HG03280 (cell line): ENCODE measurements at regions not wholly inside any gene's neighbourhood (a gene's known extent, or its start where the extent isn't known, plus 50 kb on each side); places are given as distances from the start of the nearest gene placed in this dataset.
A peak's percentile ranks its signal among the peaks of the same experiment; 100 is the strongest.
"Not testable (repeated sequence)": the region's sequence is repeated elsewhere in the genome, so short reads cannot be mapped to it uniquely, and the experiment has no call there.

ENCODE experiments used
- ATAC-seq: cut with Tn5 transposase; IDR thresholded peaks from one replicate; pipeline ENCODE4 v1.9.1; 2021; ENCODE audit warnings: mild to moderate bottlenecking, moderate library complexity; ENCODE audit not compliant: unreplicated experiment

DNA sequence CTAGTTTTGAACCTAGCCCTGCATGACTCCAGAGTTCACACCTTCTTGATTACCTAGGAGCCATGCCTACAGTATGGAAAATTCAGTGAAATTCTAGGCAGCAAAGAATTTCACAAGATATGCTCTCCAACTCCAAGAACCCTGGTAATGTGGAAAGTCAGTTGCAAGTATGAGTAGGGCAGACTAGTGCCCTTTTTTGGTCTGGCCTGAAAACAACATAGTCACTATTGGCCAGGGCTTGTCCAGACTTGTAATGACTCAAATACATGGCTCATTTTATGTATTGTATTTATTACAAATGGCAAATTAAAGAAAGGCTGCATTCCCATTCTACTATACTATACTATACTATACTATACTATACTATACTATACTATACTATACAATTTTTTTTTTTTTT, 160.4 kb downstream of the ESM1 start:
- no peak for ATAC-seq

DNA sequence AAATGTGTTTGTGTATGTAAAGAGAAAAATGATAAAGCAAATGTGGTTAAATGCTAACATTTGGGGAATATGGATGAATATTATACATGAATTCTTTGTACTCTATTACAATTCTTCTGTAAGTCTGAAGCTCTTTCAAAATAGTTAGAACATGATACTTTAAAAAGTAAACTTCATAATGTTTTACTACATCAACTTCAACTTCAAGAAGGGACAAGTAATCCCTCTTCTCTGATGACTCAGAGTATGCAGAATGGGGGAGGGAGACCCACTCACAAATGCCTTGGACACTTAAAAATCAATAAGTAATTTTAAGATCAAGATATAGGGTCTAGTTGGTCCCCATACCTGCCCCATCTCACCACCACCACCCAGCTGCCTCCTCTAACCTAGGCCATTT, 162.4 kb downstream of the ESM1 start:
- ATAC-seq: no peak

DNA sequence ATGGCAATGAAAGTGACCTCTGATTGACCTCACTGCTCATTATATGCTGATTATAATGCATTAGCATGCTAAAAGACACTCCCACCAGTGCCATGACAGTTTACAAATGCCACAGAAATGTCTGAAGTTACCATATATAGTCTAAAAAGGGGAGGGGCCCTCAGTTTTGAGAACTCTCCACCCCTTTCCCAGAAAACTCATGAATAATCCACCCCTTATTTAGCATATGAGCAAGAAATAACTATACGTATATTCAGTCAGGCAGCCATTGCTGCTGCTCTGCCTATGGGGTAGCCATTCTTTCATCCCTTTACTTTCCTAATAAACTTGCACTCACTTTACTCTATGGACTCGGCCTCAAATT, 163.1 kb downstream of the ESM1 start:
- no peak for ATAC-seq

DNA sequence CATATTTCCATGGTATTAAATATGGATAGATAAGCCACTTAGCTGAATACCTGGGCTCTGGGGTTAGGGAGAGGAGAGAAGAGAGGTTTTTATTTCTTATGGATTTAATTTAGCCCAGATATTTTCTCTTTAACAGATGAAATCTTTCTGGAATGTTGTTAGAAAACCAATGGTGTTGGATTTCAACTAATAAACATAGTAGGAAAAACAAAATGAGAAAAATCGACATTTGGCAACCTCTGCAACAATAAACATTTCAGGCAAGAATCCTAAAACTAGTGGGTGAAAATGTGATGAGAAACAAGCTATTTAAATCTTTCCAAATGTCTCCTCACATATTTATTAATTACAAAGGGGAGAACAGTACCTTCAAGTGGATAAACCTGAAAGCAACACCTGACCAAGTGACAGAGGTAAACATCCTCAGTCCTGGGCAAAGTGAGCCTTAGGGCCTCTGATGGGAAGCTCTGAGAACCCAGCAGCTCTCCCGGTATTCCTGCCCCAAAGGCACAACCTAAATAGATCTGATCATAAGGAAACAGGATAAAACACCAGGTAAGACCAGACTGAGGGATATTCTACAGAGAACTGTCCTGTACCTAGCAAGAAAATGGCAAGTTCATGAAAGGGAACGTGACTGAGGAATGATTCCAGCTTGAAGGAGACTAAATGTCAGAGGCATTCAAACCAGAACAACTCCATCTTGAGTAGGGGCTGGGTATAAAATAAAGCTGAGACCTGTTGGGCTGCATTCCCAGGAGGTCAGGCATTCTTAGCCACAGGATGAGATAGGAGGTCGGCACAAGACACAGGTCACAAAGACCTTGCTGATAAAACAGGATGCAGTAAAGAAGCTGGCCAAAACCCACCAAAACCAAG, 163.7 kb downstream of the ESM1 start:
- no peak for ATAC-seq

DNA sequence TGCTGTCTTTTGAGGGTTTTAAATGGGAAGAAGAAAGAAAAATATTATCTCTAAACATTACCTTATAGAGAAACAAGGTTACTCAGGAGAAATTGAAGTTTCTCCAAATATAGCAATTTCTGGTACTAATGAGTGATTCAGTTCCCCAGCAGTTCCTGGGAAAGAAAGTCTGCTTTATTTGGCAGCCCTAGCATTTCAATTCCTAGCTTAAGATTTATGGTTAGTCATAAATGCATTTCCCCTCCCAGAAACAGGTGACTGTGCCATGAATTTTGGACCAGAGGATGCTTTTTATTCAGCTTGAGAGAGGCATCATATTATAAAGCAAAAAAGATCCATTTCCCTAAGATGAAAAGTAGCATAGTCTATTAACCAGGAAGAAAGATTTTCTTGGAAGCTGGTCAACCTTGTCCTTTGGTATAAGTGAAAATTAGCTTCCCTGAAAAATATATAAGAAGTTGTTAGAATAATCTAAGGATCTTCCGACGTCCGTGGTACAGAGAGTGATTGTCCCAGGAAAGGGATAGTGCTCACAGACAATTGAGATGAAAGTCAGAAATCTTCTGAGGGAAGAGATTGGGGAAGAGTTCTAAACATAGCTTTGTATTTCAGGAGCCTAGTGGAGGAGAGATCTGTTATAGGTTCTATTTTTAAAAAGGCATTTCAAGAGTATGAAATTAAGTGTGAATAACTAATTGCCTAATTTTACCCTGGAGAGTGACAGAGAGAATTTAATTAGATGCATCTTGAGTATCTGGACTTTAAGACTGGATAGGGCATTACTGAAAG, 164.9 kb downstream of the ESM1 start:
- no peak for ATAC-seq

DNA sequence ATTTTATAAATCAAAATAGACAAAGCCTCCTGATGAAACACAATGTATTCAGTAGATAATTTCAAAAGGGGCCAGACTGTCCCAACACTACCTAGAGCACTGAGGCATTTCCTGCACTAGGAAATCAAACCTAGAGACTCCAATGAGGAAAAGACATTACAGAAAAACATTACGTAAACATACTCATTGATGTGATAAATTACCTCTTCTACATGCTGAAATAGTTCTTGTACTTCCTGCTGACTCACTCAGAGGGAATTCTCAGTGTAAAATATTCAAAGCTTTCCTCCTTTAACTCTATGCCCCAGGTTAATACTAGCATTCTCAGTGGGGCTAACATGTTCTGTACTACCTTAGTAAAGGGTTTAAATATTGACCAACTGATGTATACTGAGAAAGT, 178.0 kb downstream of the ESM1 start:
- no peak for ATAC-seq

DNA sequence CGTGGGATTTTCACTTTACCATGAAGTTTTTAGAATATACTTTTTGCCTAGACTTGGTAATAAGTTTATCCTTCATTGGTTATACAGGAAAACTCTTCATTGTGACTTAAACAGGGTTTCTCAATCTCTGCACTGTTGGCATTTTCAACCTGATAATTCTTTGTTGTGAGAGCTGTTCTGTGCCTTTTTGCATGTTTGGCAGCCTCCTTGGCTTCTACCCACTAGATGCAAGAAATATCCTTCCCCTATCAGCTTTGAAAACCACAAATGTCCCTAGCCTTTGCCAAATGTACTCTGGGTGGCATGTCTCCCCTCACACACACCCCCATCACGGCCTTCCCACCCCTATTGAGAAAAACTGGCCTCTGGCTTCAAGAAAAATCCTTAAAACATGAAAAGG, 180.9 kb downstream of the ESM1 start:
- no peak for ATAC-seq

DNA sequence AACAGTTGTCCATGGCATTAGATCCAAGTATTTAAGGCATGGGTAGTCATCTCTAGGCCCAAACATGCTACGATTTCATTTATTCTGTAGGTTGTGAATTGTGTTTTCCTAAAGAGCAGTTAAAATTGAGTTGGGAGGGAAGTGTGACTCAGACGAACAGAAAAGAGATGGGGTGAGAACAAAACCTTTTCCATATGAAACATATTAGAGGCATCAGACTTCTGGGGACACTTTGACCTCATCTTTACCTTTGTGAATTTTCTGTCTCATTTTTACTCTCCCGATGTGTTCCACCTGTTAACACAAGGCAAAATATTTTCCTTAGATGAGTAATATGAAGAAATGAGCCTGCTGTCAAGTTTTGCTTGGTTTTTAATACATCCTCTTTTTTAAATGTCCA, 181.3 kb downstream of the ESM1 start:
- no peak for ATAC-seq

DNA sequence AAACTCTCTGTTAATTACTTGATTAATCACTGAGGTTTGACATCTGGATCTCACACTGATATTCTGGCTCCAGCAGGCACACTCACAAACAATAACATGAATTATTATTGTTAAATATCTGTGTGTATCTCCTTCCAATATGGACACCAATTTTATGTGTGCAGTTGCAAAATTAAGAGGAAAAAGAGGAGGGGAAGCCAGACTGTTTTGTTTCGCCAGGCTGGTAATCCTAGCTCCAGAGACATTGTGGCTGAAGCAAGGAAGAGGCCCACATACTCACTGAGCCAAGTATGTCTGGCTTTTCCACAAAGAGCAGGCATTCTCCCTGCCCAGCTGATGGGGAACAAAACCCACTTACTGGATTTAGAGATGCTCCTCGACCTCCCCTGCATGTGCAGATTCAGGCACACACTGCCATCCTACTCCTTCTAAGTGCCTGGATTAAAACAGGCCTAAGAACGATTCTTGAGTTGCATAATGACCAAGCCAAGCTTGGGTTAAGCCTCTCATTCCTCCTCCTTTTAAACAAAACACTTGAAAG, 181.9 kb downstream of the ESM1 start:
- no peak for ATAC-seq

DNA sequence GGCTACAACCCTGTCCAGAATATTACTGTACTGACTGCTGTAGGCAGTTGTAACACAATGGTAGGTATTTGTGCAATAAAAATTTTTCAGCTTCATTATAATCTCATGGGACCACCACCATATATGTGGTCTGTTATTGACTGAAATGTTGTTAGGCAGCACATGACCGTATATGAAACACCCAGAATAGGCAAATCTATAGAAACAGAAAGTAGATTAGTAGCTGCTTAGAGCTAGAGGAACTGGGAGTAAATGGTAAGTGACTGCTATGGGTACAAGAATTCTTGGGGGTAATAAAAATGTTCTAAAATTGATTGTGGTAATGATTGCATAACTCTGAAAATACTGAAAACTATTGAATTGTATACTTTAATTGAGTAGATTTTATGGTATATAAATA, 185.7 kb downstream of the ESM1 start:
- ATAC-seq: no peak

DNA sequence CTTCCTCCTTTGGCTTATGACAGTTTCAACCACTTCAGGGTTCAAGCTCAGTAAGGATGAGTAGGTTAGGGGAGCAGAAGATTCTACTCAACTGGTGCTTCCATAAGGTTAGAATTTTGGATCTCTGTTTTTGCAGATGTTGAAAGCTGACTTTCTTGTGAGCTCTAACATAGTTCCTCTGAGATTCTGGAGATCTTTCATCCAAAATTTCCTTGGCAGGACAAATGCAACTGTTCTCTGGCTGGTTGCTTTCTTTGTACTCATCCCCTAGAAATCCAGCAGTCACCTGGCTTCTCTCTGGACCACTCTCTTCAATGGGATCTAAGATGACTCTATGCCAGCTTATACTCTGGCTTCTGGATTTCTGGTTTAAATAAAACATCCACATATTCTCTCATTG, 189.6 kb downstream of the ESM1 start:
- ATAC-seq: no peak

DNA sequence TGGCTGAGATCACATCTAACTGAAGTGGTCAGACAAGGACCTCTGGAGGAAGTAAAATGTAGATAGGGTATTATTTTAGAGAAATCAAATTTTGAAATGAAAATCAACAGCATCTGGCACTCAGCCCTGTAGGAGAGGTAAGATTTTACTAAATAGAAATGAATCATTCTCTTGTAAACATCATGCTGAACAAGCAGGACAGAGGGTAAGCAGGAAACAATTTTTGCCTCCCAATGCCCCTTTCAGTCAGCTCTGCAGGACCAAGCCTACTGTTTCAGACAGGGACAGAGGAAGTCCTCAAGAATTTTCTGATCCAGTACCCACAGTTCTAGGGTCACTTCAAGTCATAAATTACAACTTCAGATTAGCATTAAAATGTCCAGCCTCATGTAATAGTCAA, 190.1 kb downstream of the ESM1 start:
- ATAC-seq: no peak

DNA sequence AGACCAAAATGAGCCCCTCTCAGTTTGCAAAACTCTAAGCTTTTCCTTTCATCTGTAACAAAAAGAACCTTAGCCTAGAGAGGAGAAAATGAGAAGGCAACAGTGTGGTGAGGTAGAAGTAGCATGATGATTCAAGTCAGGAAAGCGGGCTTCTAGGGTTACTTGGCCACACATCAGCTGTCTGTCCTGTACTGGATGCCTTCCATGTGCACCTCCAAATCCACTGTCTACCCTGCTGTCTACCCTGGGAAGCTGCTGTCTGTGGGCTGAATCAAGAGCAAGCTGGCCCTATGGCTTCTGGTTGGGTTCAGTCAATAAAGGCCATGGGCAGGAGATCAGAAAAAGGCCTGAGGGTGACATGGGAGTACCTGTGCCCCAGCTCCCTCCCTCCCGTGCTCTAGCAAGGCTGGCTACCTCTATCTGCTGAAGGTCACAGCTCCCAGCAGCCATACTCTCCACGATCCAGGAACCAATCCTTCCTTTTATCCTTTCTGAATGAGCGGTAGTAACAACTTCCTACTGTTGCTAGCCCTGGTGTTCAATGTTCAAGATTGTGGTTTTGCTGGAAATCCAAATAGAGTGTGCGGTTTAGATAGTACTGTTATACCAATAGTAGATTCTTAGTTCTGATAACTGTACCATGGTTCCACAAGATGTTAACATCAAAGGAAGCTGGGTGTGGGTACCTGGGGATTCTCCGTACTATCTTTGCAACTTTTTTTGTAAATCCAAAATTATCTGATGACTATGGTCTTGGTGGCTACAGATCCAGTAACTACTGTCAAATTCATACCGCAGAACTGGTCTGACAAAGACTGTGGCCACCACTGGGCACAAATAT, 191.0 kb downstream of the ESM1 start:
- no peak for ATAC-seq

DNA sequence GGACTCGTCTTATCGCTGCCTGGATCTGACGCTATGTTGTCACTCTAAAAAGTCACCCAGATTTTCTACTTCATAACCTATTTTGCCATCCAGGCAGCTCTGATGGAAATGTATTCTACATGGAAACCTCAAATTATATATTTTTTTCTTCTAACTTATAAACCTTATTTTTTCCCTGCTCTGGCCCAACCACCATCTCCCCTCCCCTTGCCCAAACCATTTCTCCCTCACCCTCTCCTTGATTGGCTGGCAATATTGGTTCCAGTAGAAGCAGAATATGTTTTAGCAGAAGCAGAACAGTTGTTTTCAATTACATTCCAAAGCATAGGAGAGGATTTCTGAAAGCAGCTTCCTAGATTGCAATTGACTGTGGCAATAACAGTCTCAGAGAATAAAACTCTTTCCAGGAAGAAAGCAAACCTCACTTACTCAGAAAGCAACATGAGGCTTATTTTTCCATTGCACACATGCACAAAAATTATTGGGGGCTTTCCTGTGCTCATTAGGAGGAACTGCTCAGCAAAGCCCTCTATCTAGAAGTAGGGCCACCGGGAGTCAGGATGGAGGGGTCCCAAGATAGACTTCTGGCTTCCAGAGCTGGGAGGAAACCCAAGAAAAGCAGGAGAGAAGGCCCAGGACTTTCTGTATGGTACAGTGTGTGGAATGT, 191.8 kb downstream of the ESM1 start:
- ATAC-seq: no peak

DNA sequence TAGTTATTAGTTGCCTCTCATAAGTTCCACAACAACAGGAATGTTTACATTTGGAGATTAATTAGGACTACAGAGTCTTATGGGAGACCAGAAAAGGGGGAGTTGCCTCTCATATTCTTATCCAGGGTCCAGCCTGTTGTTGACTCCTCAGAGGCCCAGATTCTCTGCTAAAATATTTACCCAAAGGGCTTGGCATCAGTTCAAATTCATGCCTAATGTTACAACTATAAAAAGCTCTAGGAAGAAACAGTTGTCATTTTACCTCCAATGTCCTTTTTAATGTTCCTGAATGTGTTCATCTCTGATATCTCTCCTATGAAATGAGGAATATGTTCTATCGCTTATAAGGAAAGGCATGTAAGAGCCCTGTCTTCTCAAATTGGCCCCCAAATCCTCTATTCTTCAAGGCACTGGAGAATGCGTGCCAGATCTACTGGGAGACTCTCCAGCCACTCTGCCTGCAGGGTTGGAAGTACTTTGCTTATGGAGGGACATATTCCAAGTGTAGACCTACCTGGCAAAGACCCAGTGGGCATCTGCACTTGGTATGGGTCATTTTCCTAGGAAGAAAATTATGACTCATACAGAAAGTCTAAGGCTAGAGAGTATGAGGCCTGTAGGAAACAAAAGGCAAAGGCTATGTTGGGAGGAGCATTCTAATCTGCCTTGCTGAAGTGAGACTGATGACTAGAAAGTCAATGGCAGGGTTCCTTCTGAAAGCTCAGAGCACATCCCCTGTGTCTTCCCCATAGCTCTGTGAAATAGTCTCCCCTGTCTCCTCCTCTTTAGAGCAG, 192.6 kb downstream of the ESM1 start:
- ATAC-seq: no peak

DNA sequence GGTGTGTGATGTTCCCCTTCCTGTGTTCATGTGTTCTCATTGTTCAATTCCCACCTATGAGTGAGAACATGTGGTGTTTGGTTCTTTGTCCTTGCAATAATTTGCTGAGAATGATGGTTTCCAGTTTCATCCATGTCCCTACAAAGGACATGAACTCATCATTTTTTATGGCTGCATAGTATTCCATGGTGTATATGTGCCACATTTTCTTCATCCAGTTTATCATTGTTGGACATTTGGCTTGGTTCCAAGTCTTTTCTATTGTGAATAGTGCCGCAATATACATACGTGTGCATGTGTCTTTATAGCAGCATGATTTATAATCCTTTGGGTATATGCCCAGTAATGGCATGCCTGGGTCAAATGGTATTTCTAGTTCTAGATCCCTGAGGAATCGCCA, 197.5 kb downstream of the ESM1 start:
- not testable (repeated sequence) for ATAC-seq

DNA sequence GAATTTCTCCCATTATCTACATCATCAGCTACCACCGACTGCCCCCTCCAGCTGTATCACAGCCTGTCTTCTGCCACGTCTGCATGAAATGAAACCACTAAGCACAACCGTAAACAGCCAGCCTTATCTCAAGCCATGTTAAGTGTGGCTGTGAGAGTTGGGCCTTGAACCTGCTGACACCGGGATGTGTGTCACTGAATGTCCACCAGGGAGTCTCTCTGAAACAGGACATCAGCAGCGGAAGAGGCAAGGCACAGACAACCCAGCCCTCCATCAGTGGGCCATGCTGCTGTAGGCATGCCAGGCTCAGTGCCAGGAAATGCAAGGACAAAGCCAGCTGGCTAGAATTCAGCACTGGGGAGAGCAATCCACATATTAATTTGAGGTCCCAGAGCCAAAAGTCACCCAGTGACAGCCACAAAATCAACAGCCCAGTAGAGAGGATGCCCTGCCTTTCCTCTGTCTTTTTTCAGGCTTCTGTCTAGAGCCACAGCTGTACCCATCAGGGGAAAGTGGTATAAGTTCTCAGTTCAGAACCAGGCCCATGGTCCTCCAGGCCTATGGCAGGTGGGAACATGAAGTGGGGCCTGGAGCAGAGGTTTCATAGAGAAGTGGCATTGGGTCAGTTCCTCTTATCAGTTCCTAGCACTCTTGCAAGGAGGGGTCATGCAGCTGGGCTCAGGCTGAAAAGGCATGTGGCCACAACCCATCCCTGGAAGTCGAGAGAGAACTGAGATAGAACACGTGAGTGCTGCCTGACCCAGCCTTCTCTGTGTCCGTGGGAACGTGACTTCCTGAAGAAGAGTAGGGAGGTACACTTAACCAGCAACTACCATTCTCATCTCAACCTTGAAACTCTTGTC, 199.4 kb downstream of the ESM1 start:
- peak; percentile 92 for ATAC-seq

DNA sequence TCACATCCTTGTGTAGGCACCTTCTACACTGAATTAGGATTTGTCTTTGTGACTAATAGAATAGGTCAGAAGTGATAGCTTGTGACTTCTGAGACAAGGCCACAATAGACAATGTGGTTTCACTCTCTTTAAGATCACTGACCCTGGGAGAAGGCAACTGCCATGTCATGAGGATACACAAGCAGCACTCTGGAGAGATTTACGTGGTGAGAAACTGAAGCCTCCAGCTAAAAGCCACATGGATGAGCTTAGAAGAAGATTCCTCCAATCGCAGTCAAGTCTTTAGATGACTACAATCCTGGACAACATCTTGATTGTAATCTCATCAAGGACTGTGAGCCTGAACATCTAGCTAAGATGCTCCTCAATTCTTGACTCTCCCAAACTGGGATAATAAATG, 206.6 kb downstream of the ESM1 start:
- no peak for ATAC-seq

DNA sequence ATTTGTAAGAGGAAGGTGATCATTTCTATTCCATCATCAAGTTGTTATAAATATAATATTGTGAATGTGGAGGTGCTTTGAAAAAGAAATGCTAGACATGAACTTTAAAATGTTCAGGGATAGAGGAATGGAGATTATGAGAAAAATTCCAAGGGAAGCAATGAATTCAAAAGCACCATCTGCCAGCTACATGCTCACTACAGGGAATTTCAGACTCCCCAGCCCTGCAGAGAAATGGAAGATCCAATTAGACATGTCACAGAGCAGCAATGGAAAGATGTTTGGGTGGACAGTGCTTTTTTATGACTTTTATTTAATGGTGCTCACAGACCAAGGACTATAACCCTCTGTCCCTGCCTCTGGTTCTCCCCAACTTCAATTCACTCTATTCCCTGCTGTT, 209.7 kb downstream of the ESM1 start:
- ATAC-seq: no peak
